ENCODE measurements at regions not wholly inside any gene's neighbourhood (a gene's known extent, or its start where the extent isn't known, plus 50 kb on each side); places are given as distances from the start of the nearest gene placed in this dataset.

DNA sequence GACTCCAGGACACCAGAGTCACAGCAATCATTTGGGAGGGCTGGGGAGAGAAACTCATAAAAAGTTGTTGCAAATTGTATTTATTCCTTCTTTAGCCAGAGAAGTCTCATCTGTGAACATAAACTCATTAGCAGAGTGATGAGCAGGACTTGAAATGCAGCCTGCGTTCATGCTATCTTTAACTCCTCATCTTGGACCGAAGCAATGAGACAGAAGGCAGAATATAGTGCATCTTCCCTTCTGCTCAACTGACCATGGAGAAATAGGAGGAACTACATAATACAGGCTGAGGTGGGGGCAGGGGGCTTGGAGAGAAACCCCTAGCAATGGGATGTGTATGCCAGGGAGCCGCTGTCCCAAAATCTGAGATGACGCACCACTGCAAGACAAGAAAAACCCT lies 121.8 kb upstream of the AJAP1 start:
- FAIRE-seq: no peak
- TF ChIP-seq POLR2A (IDR thresholded peaks at IDR 0.05; ENCODE audit: low read depth, low read length): no peak
- no peak for DNase-seq (ENCODE audit: insufficient read length, low spot score)

DNA sequence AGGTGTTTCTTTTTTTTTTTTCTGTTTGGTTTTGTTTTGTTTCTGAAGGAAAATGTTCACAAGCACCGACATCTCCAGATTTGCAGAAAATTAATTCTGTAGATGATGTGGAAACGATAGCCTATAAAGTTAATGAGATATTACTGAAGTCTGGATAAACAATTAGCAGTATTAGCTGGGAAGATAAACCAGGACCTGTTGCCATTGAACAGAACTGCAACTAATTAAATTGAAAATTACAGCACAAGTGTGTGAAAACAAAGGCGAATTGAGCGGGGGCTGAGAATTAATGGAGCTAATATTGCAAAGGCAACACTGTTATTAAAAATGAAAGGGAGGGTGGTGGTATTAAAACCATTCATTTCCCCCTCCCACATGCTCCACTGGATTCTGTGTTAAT lies 107.5 kb upstream of the AJAP1 start:
- no peak for TF ChIP-seq POLR2A (IDR thresholded peaks at IDR 0.05; ENCODE audit: low read depth, low read length)
- DNase-seq (ENCODE audit: insufficient read length, low spot score) (no peak), FAIRE-seq (no peak)

DNA sequence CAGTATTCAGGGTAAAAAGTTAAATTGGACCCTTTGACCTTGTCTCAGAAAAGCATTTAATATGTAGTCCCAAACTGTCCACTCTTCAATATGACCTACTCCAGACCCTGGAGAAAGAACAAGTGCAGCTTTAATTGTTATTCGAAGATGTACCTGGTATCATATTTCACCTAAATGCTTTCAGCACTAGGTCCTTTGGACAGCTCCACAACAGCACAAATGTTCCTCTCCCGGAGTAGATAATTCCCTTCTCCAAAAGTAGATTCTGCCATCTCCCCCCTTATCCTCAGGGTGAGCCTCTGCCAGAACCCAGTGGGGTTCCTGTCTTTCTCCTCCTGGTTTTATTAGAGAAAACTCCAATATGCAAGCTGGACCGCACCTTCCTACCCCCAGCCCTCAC lies 104.5 kb upstream of the AJAP1 start:
- FAIRE-seq: no peak
- DNase-seq (ENCODE audit: insufficient read length, low spot score): no peak
- no peak for TF ChIP-seq POLR2A (IDR thresholded peaks at IDR 0.05; ENCODE audit: low read depth, low read length)

DNA sequence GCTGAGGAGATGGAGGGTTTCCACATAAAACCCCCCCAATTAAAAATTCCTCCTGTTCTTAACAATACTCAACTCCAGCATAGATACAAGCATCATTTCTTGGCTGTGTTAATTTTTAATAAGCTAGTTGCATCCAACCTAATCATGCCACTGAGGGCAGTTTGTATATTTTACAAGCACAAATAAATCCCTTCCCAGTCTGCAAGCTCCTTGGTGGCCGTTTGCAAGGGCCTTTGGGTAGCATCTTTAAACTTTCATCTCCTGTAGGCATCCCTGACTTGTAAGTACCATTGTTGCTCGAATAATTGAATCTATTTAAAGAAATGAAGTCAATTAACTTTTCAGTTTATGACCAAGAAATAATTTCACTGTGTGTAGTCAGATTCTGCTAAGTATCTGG lies 103.5 kb upstream of the AJAP1 start:
- no peak for FAIRE-seq
- DNase-seq (ENCODE audit: insufficient read length, low spot score): no peak
- TF ChIP-seq POLR2A (IDR thresholded peaks at IDR 0.05; ENCODE audit: low read depth, low read length): no peak

DNA sequence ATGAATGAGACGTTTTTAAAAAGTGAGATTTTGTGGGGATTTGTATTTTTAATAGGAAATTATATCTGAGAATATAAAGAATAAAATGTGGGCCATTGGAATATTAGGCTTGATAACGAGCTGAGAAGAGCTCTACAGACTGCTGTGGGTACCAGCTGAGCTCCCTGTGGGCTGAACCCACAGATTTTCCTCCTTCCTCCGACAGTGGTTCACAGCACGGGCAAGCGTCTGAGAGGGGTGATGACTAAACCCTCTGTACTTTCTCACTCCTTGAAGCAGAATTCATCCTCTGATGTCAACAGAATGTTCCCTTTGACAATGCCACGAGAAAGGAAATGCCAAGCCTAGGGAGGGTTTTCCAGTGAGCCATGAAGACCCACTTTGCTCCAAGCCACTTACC lies 102.7 kb upstream of the AJAP1 start:
- no peak for DNase-seq (ENCODE audit: insufficient read length, low spot score)
- TF ChIP-seq POLR2A (IDR thresholded peaks at IDR 0.05; ENCODE audit: low read depth, low read length): no peak
- FAIRE-seq: no peak

DNA sequence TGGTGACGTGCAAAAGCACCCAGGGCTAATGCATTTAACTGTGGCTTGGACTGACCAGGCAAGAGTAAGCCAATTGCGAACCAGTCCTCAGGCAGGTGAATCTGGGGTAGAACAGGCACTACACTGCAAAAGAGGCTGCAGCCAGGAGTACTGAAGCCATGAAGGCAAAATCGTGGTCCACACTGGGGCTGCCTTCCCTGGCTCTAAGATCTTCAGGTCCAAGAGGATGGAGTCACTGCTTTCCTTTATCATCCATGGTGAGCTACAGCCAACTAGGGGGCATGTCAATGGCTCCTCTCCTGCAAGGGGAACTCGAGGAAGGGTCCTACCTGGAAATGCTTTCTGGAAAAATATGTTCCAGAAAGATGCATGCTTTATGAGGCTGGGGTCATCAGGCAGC lies 100.6 kb upstream of the AJAP1 start:
- FAIRE-seq: no peak
- DNase-seq (ENCODE audit: insufficient read length, low spot score): no peak
- TF ChIP-seq POLR2A (IDR thresholded peaks at IDR 0.05; ENCODE audit: low read depth, low read length): no peak

DNA sequence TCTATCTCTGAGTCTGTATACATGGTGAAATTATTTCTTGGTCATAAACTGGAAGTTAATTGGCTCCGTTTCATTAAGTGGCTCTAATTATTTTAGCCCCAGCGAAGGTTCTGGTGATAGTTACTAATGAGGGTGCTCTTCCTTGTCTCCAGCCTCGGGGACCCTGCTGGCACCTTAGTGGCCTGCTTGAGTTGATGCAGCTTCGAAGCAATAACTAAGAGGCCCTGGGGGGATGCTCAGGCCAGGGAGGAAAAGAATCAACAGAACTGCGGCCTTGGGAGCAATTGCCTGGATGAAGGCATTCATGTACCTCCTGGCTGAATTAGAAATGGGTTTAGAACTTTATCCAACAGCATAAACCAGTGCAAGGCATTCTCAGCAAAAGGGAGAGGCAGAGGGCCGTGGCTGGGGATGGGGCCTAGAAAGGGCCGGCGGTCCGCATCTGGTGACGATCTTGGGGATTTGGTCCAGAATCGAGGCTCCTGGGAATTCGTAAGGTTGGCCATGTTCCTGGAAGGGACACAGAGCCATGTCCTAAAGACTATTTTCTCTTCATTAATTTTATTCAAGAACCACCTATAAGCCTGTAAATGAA lies 100.0 kb upstream of the AJAP1 start:
- no peak for DNase-seq (ENCODE audit: insufficient read length, low spot score)
- no peak for TF ChIP-seq POLR2A (IDR thresholded peaks at IDR 0.05; ENCODE audit: low read depth, low read length)
- FAIRE-seq: no peak

DNA sequence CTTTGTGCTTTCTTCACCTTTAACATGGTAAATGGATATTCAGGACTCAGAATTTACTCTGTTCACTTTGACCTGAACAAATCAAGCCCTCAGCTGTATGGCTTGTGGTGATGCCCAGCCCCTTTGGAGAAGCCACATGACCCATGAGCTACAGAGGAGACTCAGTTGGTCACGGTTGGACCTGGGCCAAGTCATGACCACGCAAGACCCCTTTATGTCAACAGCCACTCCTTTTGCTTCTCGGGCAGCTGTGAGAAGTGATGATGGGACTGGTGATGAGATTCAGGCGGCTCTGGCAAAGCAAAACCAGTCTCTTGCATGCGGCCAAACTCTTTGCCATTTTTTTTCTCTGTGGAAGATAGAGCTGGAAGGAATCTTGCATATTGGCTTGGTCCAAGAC lies 96.5 kb upstream of the AJAP1 start:
- DNase-seq (ENCODE audit: insufficient read length, low spot score) (no peak), FAIRE-seq (no peak)
- TF ChIP-seq POLR2A (IDR thresholded peaks at IDR 0.05; ENCODE audit: low read depth, low read length): no peak

DNA sequence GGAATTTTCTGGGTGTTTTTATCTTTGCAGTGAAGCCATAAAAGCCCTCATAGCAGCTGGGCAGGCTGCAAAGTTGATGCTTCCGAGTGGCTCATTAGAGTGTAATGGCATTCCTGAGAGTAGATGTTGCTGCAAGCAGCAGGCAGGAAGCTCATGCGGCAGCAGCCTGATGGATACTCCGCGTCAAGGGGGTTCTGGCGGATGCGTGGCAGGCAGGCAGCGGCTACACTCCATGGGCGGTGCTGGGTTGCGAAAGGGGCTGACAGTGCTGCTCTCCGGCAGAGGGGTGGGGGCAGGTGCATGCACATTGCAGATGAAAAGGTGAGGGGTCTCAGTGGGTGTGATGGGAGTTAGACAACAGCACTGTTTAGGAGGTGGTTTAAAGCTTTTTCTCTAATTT lies 93.2 kb upstream of the AJAP1 start:
- TF ChIP-seq POLR2A (IDR thresholded peaks at IDR 0.05; ENCODE audit: low read depth, low read length): no peak
- FAIRE-seq: no peak

DNA sequence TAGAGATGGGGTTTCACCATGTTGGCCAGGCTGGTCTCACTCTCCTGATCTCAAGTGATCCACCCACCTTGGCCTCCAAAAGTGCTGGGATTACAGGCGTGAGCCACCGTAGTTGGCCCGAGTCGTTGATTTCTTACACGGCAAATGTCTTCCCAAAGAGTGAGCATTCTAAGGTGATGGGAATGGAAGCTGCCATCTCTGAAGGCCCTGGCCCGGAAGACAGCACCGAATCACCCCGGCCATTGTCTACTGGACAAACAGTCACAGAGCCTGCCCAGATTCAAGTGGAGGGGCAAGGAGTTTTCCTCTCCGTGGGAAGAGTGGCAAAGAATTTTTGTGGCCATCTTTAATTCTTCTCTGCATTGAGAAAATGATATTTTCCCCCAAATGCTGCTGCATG lies 92.1 kb upstream of the AJAP1 start:
- TF ChIP-seq POLR2A (IDR thresholded peaks at IDR 0.05; ENCODE audit: low read depth, low read length): no peak
- DNase-seq (ENCODE audit: insufficient read length, low spot score) (no peak), FAIRE-seq (no peak)

More for the DNA sequence above, 93.2 kb upstream of the AJAP1 start:
- DNase-seq (ENCODE audit: insufficient read length, low spot score): no peak

DNA sequence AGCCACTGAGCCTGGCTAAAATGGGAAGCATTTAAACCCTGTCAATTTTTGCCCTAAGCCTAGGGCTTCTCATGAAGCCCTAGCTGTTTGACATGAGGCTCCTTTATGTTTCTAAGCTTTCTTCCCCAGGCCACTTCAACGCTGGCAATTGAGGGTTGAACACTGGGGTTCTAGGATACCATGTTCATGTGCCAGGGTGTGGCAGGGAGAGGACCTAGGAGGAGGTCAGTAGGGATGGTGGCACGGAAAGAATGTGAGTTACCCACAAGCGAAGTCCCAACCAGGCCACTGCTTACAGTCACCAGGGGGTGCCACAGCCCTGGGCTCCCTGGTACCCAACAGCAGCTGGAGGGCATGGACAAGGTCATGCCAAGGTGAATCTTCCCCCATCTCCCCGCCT lies 90.8 kb upstream of the AJAP1 start:
- TF ChIP-seq POLR2A (IDR thresholded peaks at IDR 0.05; ENCODE audit: low read depth, low read length): no peak
- no peak for FAIRE-seq
- DNase-seq (ENCODE audit: insufficient read length, low spot score): no peak

DNA sequence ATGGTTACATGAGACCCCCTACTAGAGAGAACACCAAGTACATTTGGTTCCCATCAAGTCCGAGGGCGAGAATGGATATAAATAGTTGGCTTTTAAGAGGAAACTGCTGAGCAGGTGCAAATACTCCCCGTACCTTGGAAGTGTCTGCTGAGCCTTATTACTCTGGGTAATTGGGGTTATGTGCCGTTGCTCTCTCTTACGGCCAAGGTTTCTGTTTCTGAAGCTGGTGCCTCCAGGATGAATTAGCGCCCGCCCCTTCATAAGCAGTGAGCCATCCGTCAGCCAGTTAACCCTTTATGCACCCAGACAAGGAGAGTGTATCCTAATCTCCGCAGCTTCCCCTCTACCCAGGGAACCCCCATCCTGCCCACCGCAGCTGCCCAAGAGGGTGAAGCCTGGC lies 90.4 kb upstream of the AJAP1 start:
- TF ChIP-seq POLR2A (IDR thresholded peaks at IDR 0.05; ENCODE audit: low read depth, low read length): no peak
- DNase-seq (ENCODE audit: insufficient read length, low spot score) (no peak), FAIRE-seq (no peak)

DNA sequence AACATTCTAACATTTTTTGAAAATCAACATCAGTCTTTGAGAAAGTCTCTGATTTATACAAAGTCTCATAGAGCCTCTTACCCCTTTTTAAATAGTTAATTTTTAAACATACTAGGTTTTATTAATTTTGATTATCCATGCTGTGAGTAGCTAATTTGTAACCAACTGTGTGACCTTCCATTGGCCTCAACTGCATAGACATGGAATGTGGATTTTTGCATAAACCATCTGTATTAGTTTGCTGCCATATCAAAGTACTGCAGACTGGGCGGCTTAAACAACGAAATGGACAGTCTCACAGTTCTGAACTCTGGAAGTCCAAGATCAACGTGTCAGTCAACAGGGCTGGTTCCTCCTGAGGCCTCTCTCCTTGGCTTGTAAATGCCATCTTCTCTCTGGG lies 89.2 kb upstream of the AJAP1 start:
- DNase-seq (ENCODE audit: insufficient read length, low spot score): no peak
- TF ChIP-seq POLR2A (IDR thresholded peaks at IDR 0.05; ENCODE audit: low read depth, low read length): no peak
- FAIRE-seq: no peak

DNA sequence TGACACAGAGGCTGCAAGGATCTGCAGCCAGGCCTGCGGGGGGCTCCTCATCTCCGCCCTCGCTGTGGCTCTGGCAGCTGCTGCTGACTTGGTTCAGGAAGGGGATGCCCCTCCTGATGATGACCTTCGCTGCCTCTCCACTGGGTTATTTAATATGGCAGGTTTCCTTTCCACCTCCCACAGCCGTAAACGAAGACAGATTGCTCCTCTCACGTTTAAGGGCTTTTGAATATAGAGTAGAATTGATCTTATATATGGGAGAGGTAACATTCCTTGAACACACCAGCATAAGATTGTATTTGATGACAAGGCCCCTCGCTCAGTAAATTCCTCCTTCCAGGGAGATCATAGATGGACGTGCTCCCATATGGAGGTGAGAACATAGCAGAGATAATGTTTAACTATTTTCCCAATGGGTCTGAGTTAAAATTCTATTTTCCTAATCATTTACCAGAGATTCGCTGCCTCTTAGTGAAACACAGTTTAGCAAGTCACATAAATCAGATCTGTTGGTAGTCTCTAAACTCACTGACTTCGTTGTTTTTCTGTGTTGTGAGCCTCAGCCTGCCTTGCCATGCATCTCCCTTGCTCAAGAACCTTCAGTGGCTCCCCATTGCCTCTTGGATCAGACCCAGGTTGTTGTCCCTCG lies 88.5 kb upstream of the AJAP1 start:
- DNase-seq (ENCODE audit: insufficient read length, low spot score) (no peak), FAIRE-seq (no peak)
- TF ChIP-seq POLR2A (IDR thresholded peaks at IDR 0.05; ENCODE audit: low read depth, low read length): no peak

DNA sequence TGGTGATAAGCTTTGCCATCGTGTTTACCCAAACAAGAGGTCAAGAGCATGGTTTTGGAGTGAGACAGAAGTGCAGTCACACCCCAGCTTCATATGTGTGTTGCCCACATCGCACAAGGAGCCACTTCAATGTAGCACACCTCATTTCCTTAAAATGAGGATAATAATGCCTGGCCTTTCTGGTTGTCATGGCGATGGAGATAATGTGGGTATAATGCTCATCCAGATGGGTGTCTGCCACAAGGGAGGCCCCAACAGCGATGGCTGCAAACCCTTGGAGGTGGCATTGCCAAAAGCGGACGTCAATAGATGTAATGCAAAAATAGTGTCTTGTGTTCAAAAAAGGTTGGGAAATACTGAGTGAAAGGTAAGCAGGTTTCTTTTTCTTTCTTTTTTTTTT lies 83.1 kb upstream of the AJAP1 start:
- DNase-seq (ENCODE audit: insufficient read length, low spot score): no peak

More for the DNA sequence above, 83.1 kb upstream of the AJAP1 start:
- FAIRE-seq: no peak
- no peak for TF ChIP-seq POLR2A (IDR thresholded peaks at IDR 0.05; ENCODE audit: low read depth, low read length)
